GM12878 (cell line): ENCODE measurements at regions not wholly inside any gene's neighbourhood (a gene's known extent, or its start where the extent isn't known, plus 50 kb on each side); places are given as distances from the start of the nearest gene placed in this dataset.

Experiments used
- BHLHE40 ChIP-seq, 2 experiments: fragments of 450-650 bp in 1 of 2; IDR thresholded peaks; 2 replicates each; pipeline ENCODE4 v1.6.1; 2011 to 2017; ENCODE audit warnings: low read depth in 2 of 2, borderline replicate concordance in 1 of 2, improper control_type of control experiment in 1 of 2, low read length in 1 of 2, mild to moderate bottlenecking in 1 of 2
- CEBPB ChIP-seq, 2 experiments: fragments of 150-350 bp in 1 of 2; IDR thresholded peaks; 2 replicates each; pipeline ENCODE4 v1.6.1; 2012 to 2014; ENCODE audit warnings: low read depth in 2 of 2, low read length in 2 of 2, borderline replicate concordance in 1 of 2, inconsistent platforms in 1 of 2
- MAX ChIP-seq: IDR thresholded peaks from 2 replicates; pipeline ENCODE4 v1.6.1; 2012; ENCODE audit warnings: low read depth, low read length, improper control_type of control experiment
- POLR2AphosphoS2 ChIP-seq: IDR thresholded peaks from 2 replicates; pipeline ENCODE4 v1.6.1; 2011; ENCODE audit warnings: low read depth, mild to moderate bottlenecking, low read length, improper control_type of control experiment, moderate library complexity
- TF ChIP-seq, protein P1 (sequence below), 3 experiments: IDR thresholded peaks in 2 of 3; conservative IDR thresholded peaks in 1 of 3; 2 replicates each; pipeline ENCODE4 v1.5.1; 2011; ENCODE audit warnings: low read depth in 3 of 3, low read length in 3 of 3, mild to moderate bottlenecking in 3 of 3, control low read depth in 2 of 3, moderate library complexity in 2 of 3, inconsistent platforms in 1 of 3, mixed read lengths in 1 of 3; ENCODE audit not compliant: control insufficient read depth in 2 of 3, insufficient read depth in 1 of 3; ENCODE audit errors: extremely low read depth in 1 of 3
- TF ChIP-seq, protein P2 (sequence below): fragments of 450-650 bp; IDR thresholded peaks from 2 replicates; pipeline ENCODE4 v1.6.1; 2017; ENCODE audit warnings: mild to moderate bottlenecking
- TF ChIP-seq, protein P3 (sequence below): IDR thresholded peaks from 2 replicates; pipeline ENCODE4 v1.6.1; 2011; ENCODE audit warnings: low read depth, mild to moderate bottlenecking, low read length, moderate library complexity, borderline replicate concordance; ENCODE audit errors: extremely low read depth

DNA sequence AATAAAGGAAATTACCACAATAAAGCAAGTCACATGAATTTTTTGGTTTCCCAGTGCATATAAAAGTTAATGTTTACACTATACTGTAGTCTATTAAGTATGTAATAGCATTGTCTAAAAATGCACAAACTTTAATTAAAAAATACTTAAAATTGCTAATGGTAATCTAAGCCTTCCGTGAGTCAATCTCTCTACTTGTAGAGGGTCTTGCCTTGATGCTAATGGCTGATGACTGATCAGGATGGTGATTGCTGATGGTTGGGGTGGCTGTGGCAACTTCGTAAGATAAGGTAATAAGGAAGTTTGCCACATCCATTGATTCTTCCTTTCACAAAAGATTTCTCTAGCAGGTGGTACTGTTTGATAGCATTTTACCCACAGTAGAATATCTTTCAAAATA, 466.6 kb upstream of the PROX1 start:
- TF ChIP-seq MAX (no peak), BHLHE40 (IDR thresholded peaks at IDR 0.05; ENCODE audit: borderline replicate concordance in 1 of 2, low read depth in 2 of 2, low read length in 1 of 2) (no peak), POLR2AphosphoS2 (no peak), CEBPB (IDR thresholded peaks at IDR 0.05; ENCODE audit: borderline replicate concordance in 1 of 2, low read depth in 2 of 2, low read length in 2 of 2) (no peak)
- TF ChIP-seq, protein P1, sequence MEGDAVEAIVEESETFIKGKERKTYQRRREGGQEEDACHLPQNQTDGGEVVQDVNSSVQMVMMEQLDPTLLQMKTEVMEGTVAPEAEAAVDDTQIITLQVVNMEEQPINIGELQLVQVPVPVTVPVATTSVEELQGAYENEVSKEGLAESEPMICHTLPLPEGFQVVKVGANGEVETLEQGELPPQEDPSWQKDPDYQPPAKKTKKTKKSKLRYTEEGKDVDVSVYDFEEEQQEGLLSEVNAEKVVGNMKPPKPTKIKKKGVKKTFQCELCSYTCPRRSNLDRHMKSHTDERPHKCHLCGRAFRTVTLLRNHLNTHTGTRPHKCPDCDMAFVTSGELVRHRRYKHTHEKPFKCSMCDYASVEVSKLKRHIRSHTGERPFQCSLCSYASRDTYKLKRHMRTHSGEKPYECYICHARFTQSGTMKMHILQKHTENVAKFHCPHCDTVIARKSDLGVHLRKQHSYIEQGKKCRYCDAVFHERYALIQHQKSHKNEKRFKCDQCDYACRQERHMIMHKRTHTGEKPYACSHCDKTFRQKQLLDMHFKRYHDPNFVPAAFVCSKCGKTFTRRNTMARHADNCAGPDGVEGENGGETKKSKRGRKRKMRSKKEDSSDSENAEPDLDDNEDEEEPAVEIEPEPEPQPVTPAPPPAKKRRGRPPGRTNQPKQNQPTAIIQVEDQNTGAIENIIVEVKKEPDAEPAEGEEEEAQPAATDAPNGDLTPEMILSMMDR (IDR thresholded peaks at IDR 0.05 in 2 of 3, conservative IDR thresholded peaks at IDR 0.05 in 1 of 3; ENCODE audit: control insufficient read depth in 2 of 3, extremely low read depth in 1 of 3, insufficient read depth in 1 of 3, low read depth in 3 of 3, low read length in 3 of 3): no peak
- TF ChIP-seq, protein P2, sequence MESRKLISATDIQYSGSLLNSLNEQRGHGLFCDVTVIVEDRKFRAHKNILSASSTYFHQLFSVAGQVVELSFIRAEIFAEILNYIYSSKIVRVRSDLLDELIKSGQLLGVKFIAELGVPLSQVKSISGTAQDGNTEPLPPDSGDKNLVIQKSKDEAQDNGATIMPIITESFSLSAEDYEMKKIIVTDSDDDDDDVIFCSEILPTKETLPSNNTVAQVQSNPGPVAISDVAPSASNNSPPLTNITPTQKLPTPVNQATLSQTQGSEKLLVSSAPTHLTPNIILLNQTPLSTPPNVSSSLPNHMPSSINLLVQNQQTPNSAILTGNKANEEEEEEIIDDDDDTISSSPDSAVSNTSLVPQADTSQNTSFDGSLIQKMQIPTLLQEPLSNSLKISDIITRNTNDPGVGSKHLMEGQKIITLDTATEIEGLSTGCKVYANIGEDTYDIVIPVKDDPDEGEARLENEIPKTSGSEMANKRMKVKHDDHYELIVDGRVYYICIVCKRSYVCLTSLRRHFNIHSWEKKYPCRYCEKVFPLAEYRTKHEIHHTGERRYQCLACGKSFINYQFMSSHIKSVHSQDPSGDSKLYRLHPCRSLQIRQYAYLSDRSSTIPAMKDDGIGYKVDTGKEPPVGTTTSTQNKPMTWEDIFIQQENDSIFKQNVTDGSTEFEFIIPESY: no peak
- TF ChIP-seq, protein P3, sequence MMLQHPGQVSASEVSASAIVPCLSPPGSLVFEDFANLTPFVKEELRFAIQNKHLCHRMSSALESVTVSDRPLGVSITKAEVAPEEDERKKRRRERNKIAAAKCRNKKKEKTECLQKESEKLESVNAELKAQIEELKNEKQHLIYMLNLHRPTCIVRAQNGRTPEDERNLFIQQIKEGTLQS: no peak
